HG02870 (cell line): ENCODE measurements at regions not wholly inside any gene's neighbourhood (a gene's known extent, or its start where the extent isn't known, plus 50 kb on each side); places are given as distances from the start of the nearest gene placed in this dataset.
"Not testable (repeated sequence)": the region's sequence is repeated elsewhere in the genome, so short reads cannot be mapped to it uniquely, and the experiment has no call there.

Experiments
- ATAC-seq: cut with Tn5 transposase; IDR thresholded peaks from one replicate; pipeline ENCODE4 v1.9.1; 2021; ENCODE audit warnings: mild to moderate bottlenecking, moderate library complexity; ENCODE audit not compliant: unreplicated experiment

- ATAC-seq = no peak
Observed at GRCh38 chr12:97968641-97969197, 506.1 kb downstream of the RMST start.

- ATAC-seq = no peak
Observed at GRCh38 chr12:97977870-97978405, 515.3 kb downstream of the RMST start.

GRCh38 chr12:97982684-97983083 lies 520.1 kb downstream of the RMST start:
- no peak for ATAC-seq

- ATAC-seq = no peak
Observed at GRCh38 chr12:97983796-97984195, 521.2 kb downstream of the RMST start.

GRCh38 chr12:97984436-97984835 lies 521.8 kb downstream of the RMST start:
- no peak for ATAC-seq

GRCh38 chr12:97984974-97985580 lies 522.5 kb downstream of the RMST start:
- no peak for ATAC-seq

GRCh38 chr12:97985834-97986233 lies 523.2 kb downstream of the RMST start:
- no peak for ATAC-seq

- ATAC-seq = not testable (repeated sequence)
Observed at GRCh38 chr12:97988588-97988987, 526.0 kb downstream of the RMST start.

GRCh38 chr12:97989366-97989940 lies 525.9 kb upstream of the TMPO start:
- ATAC-seq = no peak

GRCh38 chr12:97994746-97995484 lies 520.5 kb upstream of the TMPO start:
- no peak for ATAC-seq

- no peak for ATAC-seq
Observed at GRCh38 chr12:97995559-97995958, 519.8 kb upstream of the TMPO start.

- ATAC-seq = no peak
Observed at GRCh38 chr12:98001430-98001829, 514.0 kb upstream of the TMPO start.

- ATAC-seq = peak; percentile 87
Observed at GRCh38 chr12:98002887-98003493, 512.4 kb upstream of the TMPO start.

- no peak for ATAC-seq
Observed at GRCh38 chr12:98007963-98008362, 507.4 kb upstream of the TMPO start.

- no peak for ATAC-seq
Observed at GRCh38 chr12:98013560-98013959, 501.8 kb upstream of the TMPO start.

GRCh38 chr12:98018836-98019235 lies 496.6 kb upstream of the TMPO start:
- no peak for ATAC-seq

GRCh38 chr12:98020376-98020775 lies 495.0 kb upstream of the TMPO start:
- ATAC-seq = no peak

GRCh38 chr12:98022961-98023360 lies 492.4 kb upstream of the TMPO start:
- no peak for ATAC-seq

GRCh38 chr12:98037401-98038140 lies 477.8 kb upstream of the TMPO start:
- no peak for ATAC-seq

- no peak for ATAC-seq
Observed at GRCh38 chr12:98042668-98043067, 472.7 kb upstream of the TMPO start.

- no peak for ATAC-seq
Observed at GRCh38 chr12:98045395-98045794, 470.0 kb upstream of the TMPO start.
